NCI-H2107 (cell line): ENCODE measurements at regions not wholly inside any gene's neighbourhood (a gene's known extent, or its start where the extent isn't known, plus 50 kb on each side); places are given as distances from the start of the nearest gene placed in this dataset.
A peak's percentile ranks its signal among the peaks of the same experiment; 100 is the strongest.

Source experiments
- DNase-seq: peaks from one replicate; lab custom pipeline; 2025; lab: John Stamatoyannopoulos, UW

- no peak for DNase-seq
Measured at GRCh38 chr3:157581371-157581770, 78.2 kb upstream of the VEPH1 start.

GRCh38 chr3:157578181-157578580 lies 75.0 kb upstream of the VEPH1 start:
- no peak for DNase-seq

- no peak for DNase-seq
Measured at GRCh38 chr3:157574531-157574930, 71.3 kb upstream of the VEPH1 start.

GRCh38 chr3:157573780-157574378 lies 70.7 kb upstream of the VEPH1 start:
- no peak for DNase-seq

- no peak for DNase-seq
Measured at GRCh38 chr3:157573281-157573680, 70.1 kb upstream of the VEPH1 start.

GRCh38 chr3:157572559-157573270 lies 69.5 kb upstream of the VEPH1 start:
- DNase-seq: peak; percentile 35

- DNase-seq: no peak
Measured at GRCh38 chr3:157566596-157566995, 63.4 kb upstream of the VEPH1 start.

GRCh38 chr3:157559401-157559800 lies 56.2 kb upstream of the VEPH1 start:
- DNase-seq: no peak
